ENCODE measurements at regions not wholly inside any gene's neighbourhood (a gene's known extent, or its start where the extent isn't known, plus 50 kb on each side); places are given as distances from the start of the nearest gene placed in this dataset.

DNA sequence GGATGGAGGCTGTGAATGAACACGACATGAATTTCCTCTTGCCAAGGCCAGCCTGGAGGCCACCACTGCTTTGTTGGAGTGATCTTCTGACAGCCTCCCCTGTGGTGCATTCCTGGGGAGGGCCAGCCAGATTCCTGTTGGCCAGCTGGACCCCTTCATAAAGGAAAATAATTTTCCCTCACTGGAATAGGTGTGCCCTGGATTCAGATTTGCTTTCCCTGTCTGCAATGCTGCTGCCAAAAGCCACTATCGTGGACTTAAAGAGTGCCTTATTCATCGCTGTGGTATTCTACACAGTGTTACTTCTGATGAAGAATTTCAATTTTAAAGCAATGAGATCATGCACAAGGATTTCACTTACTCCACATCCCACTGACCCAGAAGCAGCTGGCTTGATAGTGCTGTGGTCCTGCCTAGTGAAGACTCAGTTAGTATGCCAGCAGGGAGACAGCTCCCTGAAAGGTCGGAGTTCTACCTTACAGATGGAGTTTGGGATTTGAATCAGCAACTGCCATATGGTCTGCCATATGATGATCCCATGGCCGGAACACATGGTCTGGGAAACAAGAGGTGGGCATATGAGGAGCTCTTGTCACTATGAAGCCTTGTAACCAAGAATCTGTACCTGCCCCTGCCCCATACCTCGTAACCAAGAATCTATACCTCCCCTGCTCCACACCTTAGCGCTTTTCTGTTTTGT lies 145.2 kb downstream of the KLF13 start:
- TF ChIP-seq, protein P1, sequence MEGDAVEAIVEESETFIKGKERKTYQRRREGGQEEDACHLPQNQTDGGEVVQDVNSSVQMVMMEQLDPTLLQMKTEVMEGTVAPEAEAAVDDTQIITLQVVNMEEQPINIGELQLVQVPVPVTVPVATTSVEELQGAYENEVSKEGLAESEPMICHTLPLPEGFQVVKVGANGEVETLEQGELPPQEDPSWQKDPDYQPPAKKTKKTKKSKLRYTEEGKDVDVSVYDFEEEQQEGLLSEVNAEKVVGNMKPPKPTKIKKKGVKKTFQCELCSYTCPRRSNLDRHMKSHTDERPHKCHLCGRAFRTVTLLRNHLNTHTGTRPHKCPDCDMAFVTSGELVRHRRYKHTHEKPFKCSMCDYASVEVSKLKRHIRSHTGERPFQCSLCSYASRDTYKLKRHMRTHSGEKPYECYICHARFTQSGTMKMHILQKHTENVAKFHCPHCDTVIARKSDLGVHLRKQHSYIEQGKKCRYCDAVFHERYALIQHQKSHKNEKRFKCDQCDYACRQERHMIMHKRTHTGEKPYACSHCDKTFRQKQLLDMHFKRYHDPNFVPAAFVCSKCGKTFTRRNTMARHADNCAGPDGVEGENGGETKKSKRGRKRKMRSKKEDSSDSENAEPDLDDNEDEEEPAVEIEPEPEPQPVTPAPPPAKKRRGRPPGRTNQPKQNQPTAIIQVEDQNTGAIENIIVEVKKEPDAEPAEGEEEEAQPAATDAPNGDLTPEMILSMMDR (IDR thresholded peaks at IDR 0.05; ENCODE audit: low read depth, low read length) = no peak
- no peak for TF ChIP-seq EZH2phosphoT487 (IDR thresholded peaks at IDR 0.05; ENCODE audit: low read depth)
